GM12878 (cell line): ENCODE measurements at regions not wholly inside any gene's neighbourhood (a gene's known extent, or its start where the extent isn't known, plus 50 kb on each side); places are given as distances from the start of the nearest gene placed in this dataset.

Experiments used
- ATAC-seq: fragments of 200-7000 bp; cut with Tn5 transposase; 3 replicates; pipeline ENCODE4 v1.9.1; 2020; ENCODE audit warnings: mild to moderate bottlenecking, moderate library complexity
- BruUV-seq: library from RNA; stranded (reverse); fragments of 400-500 nt; replicated peaks from 2 replicates; lab custom pipeline; 2021; lab: Mats Ljungman, UMichigan
- CTCF ChIA-PET: fragments of 300-600 bp; sonication (Branson Sonifier 250); formaldehyde crosslinking; extraction: SDS; loops from one replicate; lab custom pipeline; 2021; ENCODE audit warnings: inconsistent platforms; lab: Yijun Ruan, JAX
- POLR2A ChIA-PET: fragments of 350-600 bp; formaldehyde crosslinking; extraction: SDS; loops from one replicate; lab custom pipeline; 2021; ENCODE audit warnings: inconsistent platforms; lab: Charles Lee
- RAD21 ChIA-PET: fragments of 300-600 bp; sonication (Branson Sonifier 250); formaldehyde crosslinking; loops from one replicate; lab custom pipeline; 2023; ENCODE audit warnings: antibody characterized with exemption; ENCODE audit not compliant: unreplicated experiment; lab: Charles Lee
- SMC1A ChIA-PET: fragments of 300-600 bp; sonication (Branson Sonifier 250); formaldehyde crosslinking; loops from one replicate; lab custom pipeline; 2023; ENCODE audit not compliant: unreplicated experiment, uncharacterized antibody; lab: Charles Lee
- DNase-seq: peaks from one replicate; pipeline ENCODE4 v3.0.0-alpha.2; 2011; ENCODE audit warnings: low read depth, low spot score
- FAIRE-seq: peaks from 3 replicates; lab custom pipeline; 2011; peaks lifted over from hg19 to GRCh38; lab: Jason Lieb, UNC
- H2AFZ ChIP-seq: 2 replicates; pipeline ENCODE4 v1.6.0; 2011; ENCODE audit warnings: low read depth, low read length, control low read depth; ENCODE audit not compliant: control insufficient read depth
- H3K27ac ChIP-seq: 2 replicates; pipeline ENCODE4 v1.5.1; 2011; ENCODE audit warnings: control low read depth; ENCODE audit not compliant: control insufficient read depth, insufficient read depth
- H3K27me3 ChIP-seq, 2 experiments: replicated peaks in 1 of 2; 2 replicates each; pipeline versions ENCODE4 v1.6.0 to v1.6.1; 2011; ENCODE audit warnings: low read length in 1 of 2; ENCODE audit not compliant: control insufficient read depth in 2 of 2, insufficient read depth in 2 of 2
- H3K36me3 ChIP-seq, 2 experiments: 2 replicates each; pipeline ENCODE4 v1.5.1; 2011; ENCODE audit warnings: low read length in 1 of 2; ENCODE audit not compliant: control insufficient read depth in 2 of 2, insufficient read depth in 2 of 2
- H3K4me1 ChIP-seq: 2 replicates; pipeline ENCODE4 v1.6.1; 2011; ENCODE audit warnings: mild to moderate bottlenecking, low read length, moderate library complexity, mixed read lengths; ENCODE audit not compliant: control insufficient read depth, insufficient read depth
- H3K4me2 ChIP-seq: 2 replicates; pipeline ENCODE4 v1.6.0; 2011; ENCODE audit warnings: control low read depth; ENCODE audit not compliant: control insufficient read depth, insufficient read depth
- H3K4me3 ChIP-seq: fragments of 200-600 bp; sonication (generic); 2 replicates; pipeline ENCODE4 v1.5.1; 2016
- H3K79me2 ChIP-seq: 2 replicates; pipeline ENCODE4 v1.6.0; 2011; ENCODE audit warnings: low read length; ENCODE audit not compliant: control insufficient read depth, insufficient read depth
- H3K9ac ChIP-seq: 2 replicates; pipeline ENCODE4 v1.8.0; 2011; ENCODE audit warnings: low read length, control low read depth, mixed read lengths; ENCODE audit not compliant: control insufficient read depth, insufficient read depth
- H3K9me3 ChIP-seq: replicated peaks from 3 replicates; pipeline ENCODE4 v1.5.1; 2011; ENCODE audit warnings: mild to moderate bottlenecking, low read length; ENCODE audit not compliant: control insufficient read depth, insufficient read depth
- H4K20me1 ChIP-seq: 2 replicates; pipeline ENCODE4 v1.6.0; 2011; ENCODE audit not compliant: control insufficient read depth, insufficient read depth
- BACH1 ChIP-seq: fragments of 450-650 bp; IDR thresholded peaks from 2 replicates; pipeline ENCODE4 v1.6.1; 2017; ENCODE audit warnings: mild to moderate bottlenecking, borderline replicate concordance
- CEBPB ChIP-seq, 2 experiments: fragments of 150-350 bp in 1 of 2; IDR thresholded peaks; 2 replicates each; pipeline ENCODE4 v1.6.1; 2012 to 2014; ENCODE audit warnings: low read depth in 2 of 2, low read length in 2 of 2, borderline replicate concordance in 1 of 2, inconsistent platforms in 1 of 2
- CHD4 ChIP-seq: fragments of 200-600 bp; sonication (generic); IDR thresholded peaks from 2 replicates; pipeline ENCODE4 v1.6.1; 2016; ENCODE audit warnings: mild to moderate bottlenecking
- GABPA ChIP-seq: IDR thresholded peaks from 2 replicates; pipeline ENCODE4 v1.6.1; 2014; ENCODE audit warnings: antibody characterized with exemption, low read depth, mild to moderate bottlenecking, inconsistent platforms
- MYB ChIP-seq: fragments of 150-350 bp; IDR thresholded peaks from 2 replicates; pipeline ENCODE4 v1.6.1; 2014; ENCODE audit warnings: mild to moderate bottlenecking, low read depth, low read length, borderline replicate concordance
- NFIC ChIP-seq: IDR thresholded peaks from 2 replicates; pipeline ENCODE4 v1.6.1; 2012; ENCODE audit warnings: low read depth, mild to moderate bottlenecking, inconsistent platforms, low read length, moderate library complexity
- NFXL1 ChIP-seq: fragments of 450-650 bp; IDR thresholded peaks from 2 replicates; pipeline ENCODE4 v1.6.1; 2017; ENCODE audit warnings: antibody characterized with exemption, mild to moderate bottlenecking, borderline replicate concordance
- NR2F1 ChIP-seq: fragments of 450-650 bp; conservative IDR thresholded peaks from 2 replicates; pipeline ENCODE4 v1.6.1; 2017; ENCODE audit warnings: mild to moderate bottlenecking
- PML ChIP-seq: IDR thresholded peaks from 2 replicates; pipeline ENCODE4 v1.6.1; 2012; ENCODE audit warnings: low read length, inconsistent platforms
- POU2F2 ChIP-seq: IDR thresholded peaks from 3 replicates; pipeline ENCODE4 v1.6.1; 2011; ENCODE audit warnings: low read depth, mild to moderate bottlenecking, low read length, borderline replicate concordance
- SIX5 ChIP-seq: IDR thresholded peaks from 2 replicates; pipeline ENCODE4 v1.6.1; 2011; ENCODE audit warnings: mild to moderate bottlenecking, low read depth, low read length, moderate library complexity; ENCODE audit not compliant: severe bottlenecking
- SMAD1 ChIP-seq: fragments of 450-650 bp; IDR thresholded peaks from 2 replicates; pipeline ENCODE4 v1.6.1; 2018; ENCODE audit warnings: mild to moderate bottlenecking, low read depth; ENCODE audit not compliant: partially characterized antibody
- SMC3 ChIP-seq: IDR thresholded peaks from 2 replicates; pipeline ENCODE4 v1.6.1; 2011; ENCODE audit warnings: low read length, improper control_type of control experiment, borderline replicate concordance
- STAT3 ChIP-seq: IDR thresholded peaks from 2 replicates; pipeline ENCODE4 v1.6.1; 2011; ENCODE audit warnings: low read depth, low read length, improper control_type of control experiment
- YY1 ChIP-seq: IDR thresholded peaks from 2 replicates; pipeline ENCODE4 v1.6.1; 2011; ENCODE audit warnings: low read depth, mild to moderate bottlenecking, low read length
- WGBS: methylation state at CpG from one replicate; pipeline ENCODE4 v1.1.6; 2016; ENCODE audit warnings: low lambda C conversion rate; ENCODE audit not compliant: insufficient replicate concordance, insufficient coverage; ENCODE audit errors: missing lambda C conversion rate; 5-methylcytosine and 5-hydroxymethylcytosine counted together
- in situ Hi-C: fragments of 300-500 bp; cut with MboI; formaldehyde crosslinking; loops from 9 replicates; pipeline ENCODE4 v1.14.3; 2018; ENCODE audit warnings: mixed read lengths
- intact Hi-C: fragments of 100-400 bp; cut with micrococcal nuclease; formaldehyde crosslinking; loops from one replicate; pipeline ENCODE4 v1.14.2; 2022; ENCODE audit not compliant: unreplicated experiment
- TF ChIP-seq, protein P1 (sequence below): fragments of 450-650 bp; IDR thresholded peaks from 2 replicates; pipeline ENCODE4 v1.6.1; 2016; ENCODE audit warnings: mild to moderate bottlenecking
- TF ChIP-seq, protein P2 (sequence below): IDR thresholded peaks from 2 replicates; pipeline ENCODE4 v1.6.1; 2012; ENCODE audit warnings: low read depth, low read length, improper control_type of control experiment
- TF ChIP-seq, protein P3 (sequence below): fragments of 450-650 bp; formaldehyde crosslinking; IDR thresholded peaks from 2 replicates; pipeline ENCODE4 v1.4.0; 2022; ENCODE audit warnings: mild to moderate bottlenecking, moderate library complexity

- Histone ChIP-seq H4K20me1 (no peaks in the 10 kb centered on the region), H3K36me3 (no peaks in the 10 kb centered on the region), H3K4me1 (no peaks in the 10 kb centered on the region), H3K79me2 (no peaks in the 10 kb centered on the region), H3K27me3 (no peaks in the 10 kb centered on the region), H3K9ac (no peak overlapping the region), H3K9me3 (no peaks in the 10 kb centered on the region), H3K4me2 (no peak overlapping the region), H2AFZ (no peak overlapping the region), H3K4me3 (no peak overlapping the region), H3K27ac (no peak overlapping the region)
- CTCF ChIA-PET, result no interaction called here
- 65% methylated on average over 7 of the region's 7 CpGs for WGBS
- ATAC-seq, result no peak
- no peak for FAIRE-seq
- no peak for TF ChIP-seq STAT3
- TF ChIP-seq POU2F2, result no peak
- TF ChIP-seq YY1, result no peak
- TF ChIP-seq PML, result no peak
- no peak for TF ChIP-seq CHD4
- no peak for TF ChIP-seq GABPA
- TF ChIP-seq SMC3, result no peak
- no peak for TF ChIP-seq NR2F1
- TF ChIP-seq, protein P1, sequence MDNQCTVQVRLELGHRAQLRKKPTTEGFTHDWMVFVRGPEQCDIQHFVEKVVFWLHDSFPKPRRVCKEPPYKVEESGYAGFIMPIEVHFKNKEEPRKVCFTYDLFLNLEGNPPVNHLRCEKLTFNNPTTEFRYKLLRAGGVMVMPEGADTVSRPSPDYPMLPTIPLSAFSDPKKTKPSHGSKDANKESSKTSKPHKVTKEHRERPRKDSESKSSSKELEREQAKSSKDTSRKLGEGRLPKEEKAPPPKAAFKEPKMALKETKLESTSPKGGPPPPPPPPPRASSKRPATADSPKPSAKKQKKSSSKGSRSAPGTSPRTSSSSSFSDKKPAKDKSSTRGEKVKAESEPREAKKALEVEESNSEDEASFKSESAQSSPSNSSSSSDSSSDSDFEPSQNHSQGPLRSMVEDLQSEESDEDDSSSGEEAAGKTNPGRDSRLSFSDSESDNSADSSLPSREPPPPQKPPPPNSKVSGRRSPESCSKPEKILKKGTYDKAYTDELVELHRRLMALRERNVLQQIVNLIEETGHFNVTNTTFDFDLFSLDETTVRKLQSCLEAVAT, result no peak
- no peak for TF ChIP-seq NFIC
- no peak for TF ChIP-seq CEBPB (IDR thresholded peaks at IDR 0.05; ENCODE audit: borderline replicate concordance in 1 of 2, low read depth in 2 of 2, low read length in 2 of 2)
- TF ChIP-seq BACH1, result no peak
- TF ChIP-seq NFXL1, result no peak
- no peak for TF ChIP-seq SIX5
- TF ChIP-seq, protein P2, sequence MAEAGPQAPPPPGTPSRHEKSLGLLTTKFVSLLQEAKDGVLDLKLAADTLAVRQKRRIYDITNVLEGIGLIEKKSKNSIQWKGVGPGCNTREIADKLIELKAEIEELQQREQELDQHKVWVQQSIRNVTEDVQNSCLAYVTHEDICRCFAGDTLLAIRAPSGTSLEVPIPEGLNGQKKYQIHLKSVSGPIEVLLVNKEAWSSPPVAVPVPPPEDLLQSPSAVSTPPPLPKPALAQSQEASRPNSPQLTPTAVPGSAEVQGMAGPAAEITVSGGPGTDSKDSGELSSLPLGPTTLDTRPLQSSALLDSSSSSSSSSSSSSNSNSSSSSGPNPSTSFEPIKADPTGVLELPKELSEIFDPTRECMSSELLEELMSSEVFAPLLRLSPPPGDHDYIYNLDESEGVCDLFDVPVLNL, result no peak
- TF ChIP-seq SMAD1, result no peak
- TF ChIP-seq MYB, result no peak
- TF ChIP-seq, protein P3, sequence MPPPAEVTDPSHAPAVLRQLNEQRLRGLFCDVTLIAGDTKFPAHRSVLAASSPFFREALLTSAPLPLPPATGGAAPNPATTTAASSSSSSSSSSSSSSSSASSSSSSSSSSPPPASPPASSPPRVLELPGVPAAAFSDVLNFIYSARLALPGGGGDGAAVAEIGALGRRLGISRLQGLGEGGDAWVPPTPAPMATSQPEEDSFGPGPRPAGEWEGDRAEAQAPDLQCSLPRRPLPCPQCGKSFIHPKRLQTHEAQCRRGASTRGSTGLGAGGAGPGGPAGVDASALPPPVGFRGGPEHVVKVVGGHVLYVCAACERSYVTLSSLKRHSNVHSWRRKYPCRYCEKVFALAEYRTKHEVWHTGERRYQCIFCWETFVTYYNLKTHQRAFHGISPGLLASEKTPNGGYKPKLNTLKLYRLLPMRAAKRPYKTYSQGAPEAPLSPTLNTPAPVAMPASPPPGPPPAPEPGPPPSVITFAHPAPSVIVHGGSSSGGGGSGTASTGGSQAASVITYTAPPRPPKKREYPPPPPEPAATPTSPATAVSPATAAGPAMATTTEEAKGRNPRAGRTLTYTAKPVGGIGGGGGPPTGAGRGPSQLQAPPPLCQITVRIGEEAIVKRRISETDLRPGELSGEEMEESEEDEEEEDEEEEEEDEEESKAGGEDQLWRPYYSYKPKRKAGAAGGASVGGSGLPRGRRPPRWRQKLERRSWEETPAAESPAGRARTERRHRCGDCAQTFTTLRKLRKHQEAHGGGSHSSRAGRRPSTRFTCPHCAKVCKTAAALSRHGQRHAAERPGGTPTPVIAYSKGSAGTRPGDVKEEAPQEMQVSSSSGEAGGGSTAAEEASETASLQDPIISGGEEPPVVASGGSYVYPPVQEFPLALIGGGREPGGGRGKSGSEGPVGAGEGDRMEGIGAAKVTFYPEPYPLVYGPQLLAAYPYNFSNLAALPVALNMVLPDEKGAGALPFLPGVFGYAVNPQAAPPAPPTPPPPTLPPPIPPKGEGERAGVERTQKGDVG, result no peak
- in situ Hi-C loops, result no loop called here
- RAD21 ChIA-PET, result no interaction called here
- POLR2A ChIA-PET, result no interaction called here
- DNase-seq, result no peak
- BruUV-seq, result no TSS peak
- intact Hi-C loops, result no loop called here
- SMC1A ChIA-PET, result no interaction called here
These were observed 72.1 kb upstream of the STK32A start for GRCh38 chr5:147162740-147163139.
